NCI-H1092 (cell line): ENCODE measurements at regions not wholly inside any gene's neighbourhood (a gene's known extent, or its start where the extent isn't known, plus 50 kb on each side); places are given as distances from the start of the nearest gene placed in this dataset.

Experiments
- DNase-seq: peaks from one replicate; lab custom pipeline; 2025; lab: John Stamatoyannopoulos, UW

DNA sequence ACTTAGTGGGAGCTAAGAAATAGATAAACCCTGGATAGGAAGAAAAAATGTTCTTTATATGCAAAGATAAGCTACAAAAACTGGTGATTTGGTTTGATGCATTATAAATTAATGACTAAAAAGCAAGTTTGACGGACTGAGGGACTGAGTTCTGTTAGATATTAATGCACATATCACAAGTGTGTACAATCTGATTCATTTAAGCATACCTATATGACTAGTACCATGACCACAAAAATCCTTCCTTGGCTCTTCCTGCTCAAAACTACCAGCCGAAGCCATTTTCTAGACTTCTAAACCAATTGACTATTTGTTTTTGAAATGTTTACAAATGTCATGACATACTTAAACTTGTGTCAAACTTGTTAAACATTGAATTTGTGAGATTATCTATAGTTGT lies 374.5 kb upstream of the MON1B start:
- DNase-seq, result no peak

DNA sequence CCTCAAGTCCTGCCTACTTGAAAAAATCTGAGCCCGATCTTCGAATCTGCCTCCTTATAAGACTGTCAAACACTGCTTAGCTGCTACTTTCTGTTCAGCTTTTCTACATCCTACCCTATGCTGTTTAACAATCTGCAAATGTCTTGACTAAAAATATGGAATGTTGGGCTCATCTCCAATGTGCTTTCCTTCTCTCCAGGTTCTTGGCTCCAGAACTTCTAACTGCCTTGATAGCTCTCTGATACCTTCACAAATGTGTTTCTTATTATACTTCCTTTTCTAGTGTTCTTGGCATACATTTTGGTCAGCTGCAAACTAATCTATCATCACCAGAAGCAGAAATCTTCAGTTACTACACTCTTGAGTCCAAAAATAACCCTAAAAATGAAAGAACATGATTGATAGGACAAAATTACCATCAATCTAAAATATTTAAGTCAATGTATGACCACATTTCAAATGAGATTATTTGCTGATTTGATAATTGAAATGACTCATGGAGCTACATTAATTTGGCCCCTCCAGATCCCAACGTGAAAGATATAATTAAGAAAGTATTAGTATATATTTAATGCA lies 372.3 kb upstream of the MON1B start:
- no peak for DNase-seq

- no peak for DNase-seq
These were observed 371.6 kb upstream of the MON1B start for GRCh38 chr16:76819226-76819916.

DNA sequence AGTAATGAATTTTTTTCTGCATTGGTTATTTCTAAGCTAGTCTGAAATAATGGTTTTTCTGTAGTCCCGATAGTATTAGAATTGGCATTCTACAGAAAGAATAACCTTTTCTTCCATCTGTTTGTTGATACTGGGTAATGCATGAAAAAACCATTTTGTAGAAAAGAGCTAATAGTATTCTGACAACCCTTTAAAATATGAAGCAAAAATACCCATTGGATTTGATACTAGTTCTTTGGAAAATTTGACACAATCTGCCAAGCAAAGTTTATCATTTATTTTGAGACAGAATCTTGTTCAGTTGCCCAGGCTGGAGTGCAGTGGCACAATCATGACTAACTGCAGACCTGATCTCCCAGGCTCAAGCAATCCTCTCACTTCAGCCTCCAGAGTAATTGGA lies 366.8 kb upstream of the MON1B start:
- no peak for DNase-seq

- no peak for DNase-seq
These were observed 366.2 kb upstream of the MON1B start for GRCh38 chr16:76824791-76825190.

GRCh38 chr16:76835339-76835738 lies 355.7 kb upstream of the MON1B start:
- no peak for DNase-seq

DNA sequence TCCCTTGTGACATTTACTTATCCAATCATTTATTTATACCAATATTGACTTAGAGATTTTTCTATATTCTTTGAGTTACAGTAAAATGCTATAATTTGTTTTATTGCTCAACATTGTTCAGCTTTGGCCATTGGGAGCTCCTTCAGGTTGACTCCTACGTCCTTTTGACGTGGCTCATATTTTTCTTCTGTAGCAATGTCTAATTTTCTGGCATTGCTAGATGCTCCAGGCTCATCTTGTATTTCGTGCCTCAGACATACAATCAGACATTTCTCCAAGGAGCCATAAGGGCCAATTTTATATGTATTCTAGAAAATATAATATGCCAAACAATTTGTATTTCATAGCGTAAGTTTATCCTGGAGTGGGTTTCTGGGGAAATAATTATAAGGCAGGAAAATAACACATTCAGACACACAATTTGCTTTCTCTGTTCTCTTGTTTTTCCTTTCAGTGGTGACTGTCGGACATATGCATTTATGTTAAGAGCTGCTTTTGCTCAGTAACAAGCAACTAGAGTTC lies 355.1 kb upstream of the MON1B start:
- no peak for DNase-seq

- DNase-seq, result no peak
These were observed 353.1 kb upstream of the MON1B start for GRCh38 chr16:76837872-76838271.

- no peak for DNase-seq
These were observed 336.8 kb upstream of the MON1B start for GRCh38 chr16:76854234-76854633.

DNA sequence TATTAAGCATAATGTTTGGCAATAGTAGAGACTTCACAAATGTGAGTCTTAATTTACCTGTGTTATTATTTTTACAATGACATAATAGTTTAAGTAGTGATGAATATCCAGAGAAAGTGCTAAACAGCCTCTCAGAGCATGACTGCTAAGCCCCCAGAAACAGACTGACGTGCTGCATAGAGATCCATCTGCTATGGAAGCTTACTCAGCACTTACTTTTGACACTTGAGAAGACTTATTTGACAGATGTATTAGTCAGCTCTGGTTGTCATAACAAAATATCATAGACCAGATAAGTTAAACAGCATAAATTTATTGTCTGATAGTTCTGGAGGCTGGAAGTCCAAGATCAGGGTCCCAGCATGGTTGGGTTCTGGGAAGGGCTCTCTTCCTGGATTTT lies 334.9 kb upstream of the MON1B start:
- DNase-seq, result no peak

- DNase-seq, result no peak
These were observed 333.6 kb upstream of the MON1B start for GRCh38 chr16:76857402-76857801.

GRCh38 chr16:76862901-76863300 lies 328.1 kb upstream of the MON1B start:
- DNase-seq, result no peak

DNA sequence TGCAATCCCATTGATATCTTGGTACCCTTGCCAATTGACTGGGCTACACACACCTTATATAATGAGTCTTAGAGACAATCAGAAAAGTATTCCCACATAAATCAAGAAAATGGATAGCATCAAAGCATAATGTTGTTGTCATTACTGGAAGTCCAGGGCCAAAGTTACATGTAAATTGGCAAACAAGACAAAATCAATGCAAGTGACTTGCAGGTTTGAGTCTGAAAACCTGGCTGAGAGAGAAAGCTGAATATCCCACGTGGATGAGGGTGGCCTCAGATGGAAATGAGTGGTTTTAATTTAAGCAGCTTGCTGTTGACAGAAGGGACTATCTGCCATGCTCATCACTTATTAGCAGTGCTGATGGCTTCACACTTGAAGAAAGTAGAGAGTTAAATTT lies 324.0 kb upstream of the MON1B start:
- DNase-seq, result no peak

- no peak for DNase-seq
These were observed 315.1 kb upstream of the MON1B start for GRCh38 chr16:76875898-76876297.

GRCh38 chr16:76879420-76879819 lies 311.6 kb upstream of the MON1B start:
- no peak for DNase-seq

DNA sequence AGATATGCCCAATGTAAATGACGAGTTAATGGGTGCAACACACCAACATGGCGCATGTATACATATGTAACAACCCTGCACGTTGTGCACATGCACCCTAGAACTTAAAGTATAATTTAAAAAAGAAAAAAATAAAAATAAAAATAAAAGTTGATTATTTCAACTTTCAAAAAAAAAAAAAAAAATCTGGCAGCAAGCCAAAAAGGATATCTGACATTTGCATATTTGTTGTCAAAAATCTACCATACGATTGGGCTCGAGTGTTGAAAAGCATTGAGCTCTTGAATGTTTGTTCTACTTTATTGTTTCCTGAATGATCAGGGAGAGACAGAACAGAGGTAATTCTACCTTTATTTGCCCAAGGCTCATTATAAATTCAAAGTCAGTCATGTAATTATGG lies 310.5 kb upstream of the MON1B start:
- peak; percentile 13 for DNase-seq

DNA sequence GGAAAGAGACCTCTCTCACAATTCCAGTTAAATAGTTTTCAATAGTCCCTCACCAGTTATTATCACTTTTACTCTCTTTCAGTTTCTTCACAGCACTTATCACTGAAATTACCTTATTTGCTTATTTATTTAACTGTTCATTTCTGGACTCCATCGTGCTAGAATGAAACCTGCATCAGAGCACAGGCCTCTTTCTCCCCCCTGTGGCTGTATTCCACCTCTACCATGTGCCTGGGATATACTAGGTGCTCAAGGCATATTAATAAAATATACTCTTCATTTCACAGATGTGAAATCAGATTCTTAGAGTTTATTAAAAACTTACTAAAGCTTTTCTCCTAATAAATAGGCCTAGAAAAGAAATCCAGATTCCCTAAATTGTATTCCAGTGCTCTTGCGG lies 308.9 kb upstream of the MON1B start:
- DNase-seq, result no peak

GRCh38 chr16:76883076-76883475 lies 307.9 kb upstream of the MON1B start:
- no peak for DNase-seq

GRCh38 chr16:76885776-76886537 lies 305.0 kb upstream of the MON1B start:
- no peak for DNase-seq

GRCh38 chr16:76897816-76898215 lies 293.2 kb upstream of the MON1B start:
- DNase-seq, result no peak

DNA sequence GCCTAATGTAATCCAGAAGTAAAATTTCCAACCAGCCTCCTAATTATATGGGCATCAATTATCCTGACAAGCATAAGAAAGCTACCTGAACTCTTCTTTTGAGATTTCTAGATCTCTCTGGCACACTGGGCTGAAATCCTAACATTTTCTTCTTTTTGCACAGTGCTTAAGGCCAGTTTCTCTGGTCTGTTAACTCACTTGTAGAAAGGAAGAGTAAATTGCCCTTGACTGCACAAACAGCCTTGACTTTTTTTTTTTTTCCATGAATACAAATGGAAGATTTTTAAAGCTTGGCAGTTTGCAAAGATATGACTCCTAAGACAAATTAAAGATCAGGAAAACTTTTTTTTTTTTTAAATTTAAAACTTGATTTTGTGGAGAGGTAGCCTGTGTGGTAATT lies 291.2 kb upstream of the MON1B start:
- no peak for DNase-seq

- DNase-seq, result no peak
These were observed 290.4 kb upstream of the MON1B start for GRCh38 chr16:76900285-76901263.
